IPS-18a (cell line): ENCODE measurements at regions not wholly inside any gene's neighbourhood (a gene's known extent, or its start where the extent isn't known, plus 50 kb on each side); places are given as distances from the start of the nearest gene placed in this dataset.
"Not testable (repeated sequence)": the region's sequence is repeated elsewhere in the genome, so short reads cannot be mapped to it uniquely, and the experiment has no call there.

Experiments used
- H3K27ac ChIP-seq: one replicate; pipeline ENCODE4 v1.5.1; 2013; ENCODE audit warnings: low read length
- H3K27me3 ChIP-seq: one replicate; pipeline ENCODE4 v1.6.1; 2013; ENCODE audit warnings: mild to moderate bottlenecking, low read length; ENCODE audit not compliant: control insufficient read depth, insufficient read depth
- H3K36me3 ChIP-seq: one replicate; pipeline ENCODE4 v1.6.1; 2013; ENCODE audit warnings: low read depth, low read length; ENCODE audit not compliant: control insufficient read depth
- H3K4me1 ChIP-seq: one replicate; pipeline ENCODE4 v1.6.1; 2013; ENCODE audit warnings: low read depth, low read length; ENCODE audit not compliant: control insufficient read depth
- H3K4me3 ChIP-seq: one replicate; pipeline ENCODE4 v1.5.1; 2013; ENCODE audit warnings: low read length
- H3K9ac ChIP-seq: one replicate; pipeline ENCODE4 v1.6.1; 2013; ENCODE audit warnings: mild to moderate bottlenecking, low read length, moderate library complexity
- H3K9me3 ChIP-seq: one replicate; pipeline ENCODE4 v1.6.1; 2013; ENCODE audit warnings: low read depth, low read length; ENCODE audit not compliant: control insufficient read depth

DNA sequence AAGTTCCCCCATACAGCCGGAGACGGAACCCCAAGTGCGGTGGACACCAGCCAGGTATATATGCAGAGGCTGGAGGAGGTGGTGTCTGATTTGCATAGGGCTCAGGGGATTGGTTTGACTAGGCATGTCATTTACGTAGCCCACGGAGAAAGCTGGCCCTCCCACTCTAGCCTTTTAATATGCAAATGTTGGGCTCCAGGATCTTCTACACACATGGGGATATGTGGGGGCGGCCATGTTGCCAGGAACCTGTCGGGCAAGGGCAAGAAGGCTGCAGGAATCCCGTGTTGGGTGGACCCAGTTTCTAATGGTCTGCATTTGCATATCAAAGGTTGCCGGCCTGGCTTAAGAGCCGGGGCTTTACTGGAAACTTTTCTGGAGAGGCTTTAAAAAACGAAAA lies 57.4 kb downstream of the FTHL17 start:
- H3K4me1 ChIP-seq, H3K27me3 ChIP-seq, H3K9ac ChIP-seq, H3K4me3 ChIP-seq, H3K27ac ChIP-seq, H3K36me3 ChIP-seq: not testable (repeated sequence)
- H3K9me3 ChIP-seq: peaks cover 17% of the 10 kb centered on the region

DNA sequence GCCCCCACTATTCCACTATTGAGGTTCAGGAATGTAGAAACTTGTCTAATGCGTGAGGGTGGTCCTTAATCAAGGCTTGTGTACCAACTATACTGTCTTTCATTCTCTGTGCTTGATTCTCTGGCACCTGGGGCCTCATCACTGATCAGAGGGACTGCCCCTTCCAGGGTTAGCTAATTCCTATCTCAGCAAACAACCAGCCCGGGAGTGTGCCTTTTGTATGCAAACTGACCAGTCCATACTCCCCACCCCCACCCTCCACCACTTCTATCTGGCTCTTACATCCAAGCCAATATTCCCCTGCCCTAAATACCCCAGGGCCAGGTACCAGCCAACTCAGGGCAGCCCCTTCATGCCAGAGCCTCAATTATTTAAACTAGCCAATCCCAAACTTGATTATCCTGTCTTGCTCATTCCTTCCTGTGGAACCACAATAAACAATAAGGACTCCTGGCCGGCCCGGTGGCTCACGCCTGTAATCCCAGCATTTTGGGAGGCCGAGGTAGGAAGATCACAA lies 59.3 kb downstream of the FTHL17 start:
- no peaks in the 10 kb centered on the region for H3K4me1 ChIP-seq
- no peaks in the 10 kb centered on the region for H3K36me3 ChIP-seq

DNA sequence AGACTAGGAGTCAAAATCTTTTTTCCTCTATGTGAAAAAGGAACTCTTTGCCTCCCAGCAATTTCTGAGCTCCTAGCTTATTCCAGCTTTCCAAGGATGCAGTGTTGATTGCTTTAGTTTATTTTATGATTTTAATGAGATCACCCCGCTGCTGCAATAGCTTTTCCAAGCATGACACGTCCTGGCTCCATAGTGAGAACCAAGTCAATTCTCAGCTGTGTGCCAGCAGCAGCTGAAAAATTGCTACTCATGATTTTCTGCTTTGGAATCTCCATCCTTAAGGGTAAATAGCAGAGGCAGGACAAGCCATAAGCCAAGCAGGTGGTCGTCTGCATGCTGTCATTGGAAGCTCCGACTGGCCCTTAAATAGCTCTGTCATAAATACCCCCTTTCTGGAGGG lies 64.5 kb downstream of the FTHL17 start:
- H3K4me1 ChIP-seq: no peaks in the 10 kb centered on the region
- no peak overlapping the region for H3K4me3 ChIP-seq
- H3K27ac ChIP-seq: no peak overlapping the region
- H3K36me3 ChIP-seq: no peaks in the 10 kb centered on the region
- H3K27me3 ChIP-seq: no peaks in the 10 kb centered on the region
- H3K9ac ChIP-seq: no peak overlapping the region
- peaks cover 12% of the 10 kb centered on the region for H3K9me3 ChIP-seq

More for the DNA sequence above, 59.3 kb downstream of the FTHL17 start:
- peaks cover 15% of the 10 kb centered on the region for H3K9me3 ChIP-seq
- H3K27ac ChIP-seq: no peak overlapping the region
- no peaks in the 10 kb centered on the region for H3K27me3 ChIP-seq
- no peak overlapping the region for H3K9ac ChIP-seq
- no peak overlapping the region for H3K4me3 ChIP-seq

DNA sequence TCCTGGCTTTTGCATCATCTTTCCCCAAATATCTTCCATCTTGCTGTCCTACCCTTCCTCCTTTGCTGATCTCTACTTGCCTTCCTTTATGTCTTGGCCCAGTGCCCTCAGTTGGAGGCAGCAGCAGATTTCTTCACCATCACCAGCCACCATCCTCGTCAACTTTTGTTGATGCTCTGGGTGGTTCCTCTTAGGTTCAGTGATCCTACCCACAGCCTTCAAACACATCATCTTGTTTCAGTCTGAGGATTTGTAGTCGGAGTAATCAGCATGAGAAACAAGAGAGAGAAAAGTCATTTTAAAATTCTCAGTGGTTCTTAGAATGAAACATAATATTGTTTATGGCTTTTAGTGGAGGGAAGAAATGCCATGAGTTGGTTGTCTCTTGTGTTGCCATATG lies 65.8 kb downstream of the FTHL17 start:
- Histone ChIP-seq H3K27me3 (no peaks in the 10 kb centered on the region), H3K9ac (no peak overlapping the region), H3K9me3 (peaks cover 12% of the 10 kb centered on the region), H3K27ac (no peak overlapping the region), H3K36me3 (no peaks in the 10 kb centered on the region), H3K4me3 (no peak overlapping the region), H3K4me1 (no peaks in the 10 kb centered on the region)

DNA sequence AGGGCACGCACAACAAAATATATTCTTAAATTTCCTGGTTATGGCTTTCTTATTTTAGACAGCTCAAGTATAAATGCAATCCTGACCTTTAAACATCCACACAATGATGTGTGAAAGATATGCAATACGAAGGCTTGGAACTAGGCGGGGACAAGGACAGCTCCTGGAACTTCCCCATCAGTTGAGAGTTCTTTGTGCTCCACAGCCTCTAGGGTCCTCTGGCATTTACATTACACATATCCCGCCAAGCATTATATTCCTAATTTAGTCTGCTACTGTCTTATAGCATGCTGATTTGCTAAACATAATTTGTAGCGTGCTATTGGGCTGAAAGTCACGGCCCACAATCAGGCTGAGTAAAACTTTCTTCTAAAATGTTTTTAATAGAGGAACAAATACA lies 74.4 kb downstream of the FTHL17 start:
- no peak overlapping the region for H3K27ac ChIP-seq
- H3K9me3 ChIP-seq: peaks cover 9% of the 10 kb centered on the region
- H3K36me3 ChIP-seq: no peaks in the 10 kb centered on the region
- H3K4me1 ChIP-seq: peaks cover 4% of the 10 kb centered on the region
- no peaks in the 10 kb centered on the region for H3K27me3 ChIP-seq
- H3K4me3 ChIP-seq: no peak overlapping the region
- no peak overlapping the region for H3K9ac ChIP-seq

DNA sequence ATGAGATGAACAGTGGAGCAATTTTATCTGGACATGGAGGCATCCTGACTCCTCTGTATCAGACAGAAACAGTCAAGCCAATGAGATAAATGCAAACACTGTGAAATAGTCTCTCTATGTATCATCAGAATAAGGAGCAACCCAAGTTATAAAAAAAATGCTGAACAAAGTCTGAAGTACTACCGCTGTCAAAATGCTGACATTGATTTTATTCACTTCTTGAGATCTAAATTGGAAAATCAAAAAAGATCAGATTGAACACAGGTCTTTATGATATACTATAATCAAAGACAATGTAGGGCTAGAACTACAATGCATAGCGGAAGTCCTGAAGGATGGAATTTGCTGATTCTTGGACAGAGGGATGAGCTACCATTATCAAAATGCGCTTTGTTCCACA lies 76.1 kb downstream of the FTHL17 start:
- peaks cover 4% of the 10 kb centered on the region for H3K4me1 ChIP-seq
- no peaks in the 10 kb centered on the region for H3K36me3 ChIP-seq
- no peak overlapping the region for H3K9ac ChIP-seq
- H3K27me3 ChIP-seq: no peaks in the 10 kb centered on the region
- H3K4me3 ChIP-seq: no peak overlapping the region
- H3K9me3 ChIP-seq: peaks cover 14% of the 10 kb centered on the region
- H3K27ac ChIP-seq: no peak overlapping the region

DNA sequence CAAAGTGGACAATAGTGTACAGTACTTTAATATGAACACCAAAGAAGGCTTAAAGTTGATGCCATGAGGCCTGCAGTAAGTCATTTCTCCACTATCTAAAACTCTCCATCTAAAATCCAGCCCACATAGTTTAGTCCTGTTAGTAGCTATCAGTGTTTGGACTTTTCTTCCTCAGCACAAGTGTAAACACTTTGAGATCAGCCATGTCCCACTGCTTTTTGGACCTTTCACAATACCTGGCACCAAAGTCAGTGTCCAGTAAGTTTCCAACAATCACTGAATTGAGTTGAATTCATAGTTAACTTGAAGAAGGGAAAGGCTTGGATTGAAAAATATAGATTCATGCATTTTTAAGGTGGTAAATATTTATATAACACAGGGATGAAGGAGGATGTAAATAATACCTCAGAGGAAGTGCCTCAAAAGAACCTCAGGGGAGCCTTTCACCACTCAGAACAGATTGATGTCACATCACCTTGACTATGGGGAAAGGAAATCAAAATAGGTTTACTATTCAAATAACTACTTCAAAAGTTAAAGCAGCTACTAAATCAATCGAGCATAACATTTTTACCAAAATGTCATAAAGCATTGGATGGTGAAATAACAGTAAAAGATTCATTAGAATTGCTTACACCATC lies 76.7 kb downstream of the FTHL17 start:
- H3K27me3 ChIP-seq: no peaks in the 10 kb centered on the region
- peaks cover 14% of the 10 kb centered on the region for H3K9me3 ChIP-seq
- no peak overlapping the region for H3K27ac ChIP-seq
- H3K4me1 ChIP-seq: peaks cover 4% of the 10 kb centered on the region
- no peaks in the 10 kb centered on the region for H3K36me3 ChIP-seq
- H3K4me3 ChIP-seq: no peak overlapping the region
- no peak overlapping the region for H3K9ac ChIP-seq

DNA sequence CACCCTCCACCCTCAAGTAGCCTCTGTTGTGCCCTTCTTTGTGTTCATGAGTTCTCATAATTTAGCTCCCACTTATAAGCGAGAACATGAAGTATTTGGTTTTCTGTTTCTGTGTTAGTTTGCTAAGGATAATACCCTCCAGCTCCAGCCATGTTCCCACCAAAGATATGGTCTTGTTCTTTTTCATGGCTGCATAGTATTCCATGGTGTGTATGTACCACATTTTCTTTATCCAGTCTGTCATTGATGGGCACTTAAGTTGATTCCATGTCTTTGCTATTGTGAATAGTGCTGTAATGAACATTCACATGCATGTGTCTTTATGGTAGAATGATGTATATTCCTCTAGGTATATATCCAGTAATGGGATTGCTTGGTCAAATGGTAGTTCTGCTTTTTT lies 77.8 kb downstream of the FTHL17 start:
- H3K36me3 ChIP-seq, H3K27me3 ChIP-seq, H3K4me1 ChIP-seq, H3K4me3 ChIP-seq, H3K27ac ChIP-seq, H3K9ac ChIP-seq: not testable (repeated sequence)
- peaks cover 15% of the 10 kb centered on the region for H3K9me3 ChIP-seq

DNA sequence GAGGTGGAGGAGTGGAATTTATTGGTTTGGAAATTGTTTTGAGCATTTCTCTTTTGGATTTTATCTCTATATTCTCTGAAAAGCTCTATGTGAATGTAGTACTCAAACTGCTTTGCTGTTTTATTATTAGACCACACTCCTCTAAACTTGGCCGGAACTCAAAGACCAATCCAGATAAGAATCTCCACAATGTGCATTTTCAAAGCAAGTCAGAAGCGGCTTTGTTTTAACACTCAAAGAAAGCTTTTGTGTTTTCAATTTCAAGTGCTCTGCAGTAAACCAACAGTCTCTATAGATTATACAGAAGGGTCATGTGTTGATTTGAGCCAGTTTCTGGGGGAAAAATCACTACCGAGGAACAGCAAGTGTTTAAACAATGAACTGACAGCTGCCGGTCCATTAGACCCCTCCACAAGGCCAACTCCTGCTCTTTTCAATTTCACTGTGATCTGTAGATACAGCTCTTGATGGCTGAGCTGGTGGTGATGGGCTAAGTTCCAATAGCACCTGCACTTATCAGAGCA lies 79.4 kb downstream of the FTHL17 start:
- H3K9ac ChIP-seq: no peak overlapping the region
- H3K4me1 ChIP-seq: peaks cover 3% of the 10 kb centered on the region
- no peak overlapping the region for H3K4me3 ChIP-seq
- H3K36me3 ChIP-seq: no peaks in the 10 kb centered on the region
- no peaks in the 10 kb centered on the region for H3K27me3 ChIP-seq
- peaks cover 20% of the 10 kb centered on the region for H3K9me3 ChIP-seq
- H3K27ac ChIP-seq: no peak overlapping the region

DNA sequence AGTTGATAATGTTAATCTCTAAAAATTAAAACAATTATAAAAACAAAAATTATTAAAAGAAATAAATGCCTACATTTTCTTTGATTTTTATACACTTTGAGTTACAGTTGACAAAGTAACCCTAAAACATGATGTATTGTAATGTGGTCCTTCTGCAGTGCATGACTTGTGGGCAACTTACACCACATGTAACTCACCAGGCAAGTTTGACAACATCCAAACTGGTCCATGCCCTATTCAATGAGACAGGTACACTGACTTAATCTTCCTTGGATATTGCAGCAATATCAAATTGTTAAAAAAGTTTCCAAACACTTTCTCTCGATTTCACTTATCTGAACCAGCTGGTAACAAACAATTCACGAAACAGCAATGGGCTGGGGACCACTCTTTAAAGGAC lies 81.5 kb downstream of the FTHL17 start:
- H3K36me3 ChIP-seq: no peaks in the 10 kb centered on the region
- H3K4me3 ChIP-seq: no peak overlapping the region
- no peaks in the 10 kb centered on the region for H3K27me3 ChIP-seq
- H3K9me3 ChIP-seq: peaks cover 20% of the 10 kb centered on the region
- no peak overlapping the region for H3K9ac ChIP-seq
- H3K4me1 ChIP-seq: no peaks in the 10 kb centered on the region
- no peak overlapping the region for H3K27ac ChIP-seq

DNA sequence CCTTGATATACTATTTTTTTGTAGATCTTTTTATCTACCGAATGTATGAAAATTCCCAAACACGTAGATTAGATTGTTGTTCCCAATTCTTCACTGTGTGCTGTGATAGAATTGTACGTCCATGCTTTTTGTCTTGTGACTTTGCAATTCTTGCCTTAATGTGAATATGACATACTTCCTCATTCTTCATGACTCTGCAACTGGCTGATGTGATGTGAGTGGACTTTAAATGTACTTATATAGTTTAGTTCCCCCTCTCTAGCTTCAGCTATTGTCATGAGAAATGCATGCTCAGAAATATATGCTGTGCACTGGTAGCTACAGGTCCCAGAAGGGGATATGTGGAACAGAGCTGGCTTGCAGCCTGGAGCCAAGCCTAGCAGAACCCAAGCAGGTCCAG lies 89.4 kb downstream of the FTHL17 start:
- no peaks in the 10 kb centered on the region for H3K36me3 ChIP-seq
- H3K4me3 ChIP-seq: no peak overlapping the region
- no peak overlapping the region for H3K9ac ChIP-seq
- no peak overlapping the region for H3K27ac ChIP-seq
- H3K9me3 ChIP-seq: peaks cover 9% of the 10 kb centered on the region
- no peaks in the 10 kb centered on the region for H3K4me1 ChIP-seq
- H3K27me3 ChIP-seq: no peaks in the 10 kb centered on the region

DNA sequence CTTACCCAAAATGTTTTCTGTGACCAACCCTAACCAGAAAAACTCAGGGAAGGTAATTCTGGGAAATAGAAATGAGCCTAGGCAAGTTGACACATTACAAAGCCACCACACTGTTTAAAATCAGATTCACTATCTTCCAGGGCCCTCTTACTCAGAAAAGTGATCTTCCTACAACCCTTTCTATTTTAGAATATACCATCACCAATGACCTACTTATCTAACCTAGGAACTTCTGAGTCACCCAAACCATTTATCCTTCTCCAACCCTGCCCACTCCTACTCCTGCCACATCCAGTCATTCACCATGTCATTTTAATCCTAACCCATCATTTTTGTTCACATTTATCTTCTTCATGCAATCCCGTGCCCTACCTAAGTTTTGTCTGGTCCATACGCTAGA lies 89.9 kb downstream of the FTHL17 start:
- Histone ChIP-seq H3K27ac (no peak overlapping the region), H3K9me3 (peaks cover 12% of the 10 kb centered on the region), H3K36me3 (no peaks in the 10 kb centered on the region), H3K27me3 (no peaks in the 10 kb centered on the region), H3K4me3 (no peak overlapping the region), H3K4me1 (no peaks in the 10 kb centered on the region), H3K9ac (no peak overlapping the region)
